ENCODE measurements at regions not wholly inside any gene's neighbourhood (a gene's known extent, or its start where the extent isn't known, plus 50 kb on each side); places are given as distances from the start of the nearest gene placed in this dataset.

- no peak overlapping the region for H3K27ac Mint-ChIP-seq
- H3K4me3 Mint-ChIP-seq: no peak overlapping the region
- H3K4me1 Mint-ChIP-seq (ENCODE audit: low read depth): peaks cover 33% of the 10 kb centered on the region
- no peaks in the 10 kb centered on the region for H3K36me3 Mint-ChIP-seq (ENCODE audit: low read depth)
- no peak for DNase-seq (ENCODE audit: low spot score)
- no peaks in the 10 kb centered on the region for H3K9me3 Mint-ChIP-seq
- peaks cover 56% of the 10 kb centered on the region for H3K27me3 Mint-ChIP-seq (ENCODE audit: low read depth)
Observed at GRCh38 chr13:99659866-99660554, 158.7 kb downstream of the TM9SF2 start.

GRCh38 chr13:99659226-99659625, 158.0 kb downstream of the TM9SF2 start:
- H3K4me1 Mint-ChIP-seq (ENCODE audit: low read depth): peaks cover 33% of the 10 kb centered on the region
- H3K27me3 Mint-ChIP-seq (ENCODE audit: low read depth): peaks cover 52% of the 10 kb centered on the region
- no peaks in the 10 kb centered on the region for H3K9me3 Mint-ChIP-seq
- H3K27ac Mint-ChIP-seq: no peak overlapping the region
- no peaks in the 10 kb centered on the region for H3K36me3 Mint-ChIP-seq (ENCODE audit: low read depth)
- H3K4me3 Mint-ChIP-seq: peak overlapping the region; percentile 82
- DNase-seq (ENCODE audit: low spot score): no peak

- H3K27ac Mint-ChIP-seq: no peak overlapping the region
- DNase-seq (ENCODE audit: low spot score): peak; percentile 11
- H3K27me3 Mint-ChIP-seq (ENCODE audit: low read depth): peaks cover 53% of the 10 kb centered on the region
- peak overlapping the region; percentile 82 for H3K4me3 Mint-ChIP-seq
- peaks cover 33% of the 10 kb centered on the region for H3K4me1 Mint-ChIP-seq (ENCODE audit: low read depth)
- H3K36me3 Mint-ChIP-seq (ENCODE audit: low read depth): no peaks in the 10 kb centered on the region
- no peaks in the 10 kb centered on the region for H3K9me3 Mint-ChIP-seq
Observed at GRCh38 chr13:99658261-99658991, 157.2 kb downstream of the TM9SF2 start.

DNA sequence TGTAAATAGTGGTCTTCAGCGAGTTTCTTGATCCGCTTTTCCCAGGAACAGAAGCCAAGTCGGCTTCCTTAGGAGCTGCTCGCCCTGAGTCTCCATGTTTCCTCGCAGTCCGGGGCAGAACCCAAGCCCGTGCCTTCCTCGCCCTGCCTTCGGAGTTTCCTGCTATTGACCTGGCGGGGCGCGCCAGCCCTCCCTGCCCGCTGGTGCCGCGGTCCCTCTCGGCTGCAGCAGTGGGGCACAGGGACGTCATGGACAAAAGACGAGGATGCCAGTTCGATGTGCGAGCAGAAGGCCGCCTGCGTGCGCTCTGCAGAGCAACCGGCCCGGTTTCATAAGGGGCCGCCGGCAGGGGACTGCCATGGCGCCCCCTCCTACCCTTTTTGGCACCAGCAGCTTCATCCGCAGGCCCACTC, 156.6 kb downstream of the TM9SF2 start:
- peaks cover 33% of the 10 kb centered on the region for H3K4me1 Mint-ChIP-seq (ENCODE audit: low read depth)
- no peak for DNase-seq (ENCODE audit: low spot score)
- H3K27ac Mint-ChIP-seq: peak overlapping the region; percentile 22
- peaks cover 52% of the 10 kb centered on the region for H3K27me3 Mint-ChIP-seq (ENCODE audit: low read depth)
- peak overlapping the region; percentile 82 for H3K4me3 Mint-ChIP-seq
- H3K9me3 Mint-ChIP-seq: no peaks in the 10 kb centered on the region
- no peaks in the 10 kb centered on the region for H3K36me3 Mint-ChIP-seq (ENCODE audit: low read depth)

- Mint-ChIP-seq H3K27me3 (ENCODE audit: low read depth) (peaks cover 46% of the 10 kb centered on the region), H3K27ac (peak overlapping the region; percentile 65), H3K4me1 (ENCODE audit: low read depth) (peaks cover 33% of the 10 kb centered on the region), H3K4me3 (peak overlapping the region; percentile 82), H3K9me3 (no peaks in the 10 kb centered on the region), H3K36me3 (ENCODE audit: low read depth) (no peaks in the 10 kb centered on the region)
- peak; percentile 29 for DNase-seq (ENCODE audit: low spot score)
Observed at GRCh38 chr13:99656844-99657381, 155.6 kb downstream of the TM9SF2 start.

GRCh38 chr13:99656092-99656745, 154.9 kb downstream of the TM9SF2 start:
- peaks cover 41% of the 10 kb centered on the region for H3K27me3 Mint-ChIP-seq (ENCODE audit: low read depth)
- peaks cover 33% of the 10 kb centered on the region for H3K4me1 Mint-ChIP-seq (ENCODE audit: low read depth)
- no peaks in the 10 kb centered on the region for H3K36me3 Mint-ChIP-seq (ENCODE audit: low read depth)

GRCh38 chr13:99655351-99656091, 154.2 kb downstream of the TM9SF2 start:
- Mint-ChIP-seq H3K36me3 (ENCODE audit: low read depth) (no peaks in the 10 kb centered on the region), H3K4me3 (no peak overlapping the region), H3K27me3 (ENCODE audit: low read depth) (peaks cover 40% of the 10 kb centered on the region), H3K4me1 (ENCODE audit: low read depth) (peaks cover 33% of the 10 kb centered on the region), H3K9me3 (no peaks in the 10 kb centered on the region), H3K27ac (no peak overlapping the region)
- DNase-seq (ENCODE audit: low spot score): peak; percentile 25

More at GRCh38 chr13:99656092-99656745, 154.9 kb downstream of the TM9SF2 start:
- Mint-ChIP-seq H3K4me3 (peak overlapping the region; percentile 82), H3K9me3 (no peaks in the 10 kb centered on the region), H3K27ac (peak overlapping the region; percentile 65)
- DNase-seq (ENCODE audit: low spot score): peak; percentile 67

DNA sequence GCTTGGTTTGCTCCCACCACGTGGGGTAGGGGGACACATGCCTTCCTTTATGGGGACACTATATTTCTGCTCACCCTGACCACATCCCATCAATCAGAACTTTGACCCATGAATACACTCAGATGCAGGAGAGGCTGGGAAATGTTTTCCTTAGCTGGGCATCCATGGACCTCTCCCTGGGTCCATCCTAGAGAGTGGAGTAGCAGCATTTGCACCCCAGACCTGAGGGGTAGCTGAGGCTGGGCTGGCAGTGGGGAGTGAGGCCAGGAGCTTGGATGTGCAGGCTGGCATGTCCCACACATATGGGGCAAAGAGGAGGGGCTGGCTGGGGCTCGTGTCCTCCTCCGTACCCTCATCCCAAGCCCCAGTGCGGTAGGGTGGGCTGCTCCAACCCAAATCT, 152.8 kb downstream of the TM9SF2 start:
- peaks cover 29% of the 10 kb centered on the region for H3K4me1 Mint-ChIP-seq (ENCODE audit: low read depth)
- DNase-seq (ENCODE audit: low spot score): no peak
- H3K27me3 Mint-ChIP-seq (ENCODE audit: low read depth): peaks cover 27% of the 10 kb centered on the region
- H3K36me3 Mint-ChIP-seq (ENCODE audit: low read depth): no peaks in the 10 kb centered on the region
- no peaks in the 10 kb centered on the region for H3K9me3 Mint-ChIP-seq
- H3K4me3 Mint-ChIP-seq: no peak overlapping the region
- H3K27ac Mint-ChIP-seq: no peak overlapping the region

DNA sequence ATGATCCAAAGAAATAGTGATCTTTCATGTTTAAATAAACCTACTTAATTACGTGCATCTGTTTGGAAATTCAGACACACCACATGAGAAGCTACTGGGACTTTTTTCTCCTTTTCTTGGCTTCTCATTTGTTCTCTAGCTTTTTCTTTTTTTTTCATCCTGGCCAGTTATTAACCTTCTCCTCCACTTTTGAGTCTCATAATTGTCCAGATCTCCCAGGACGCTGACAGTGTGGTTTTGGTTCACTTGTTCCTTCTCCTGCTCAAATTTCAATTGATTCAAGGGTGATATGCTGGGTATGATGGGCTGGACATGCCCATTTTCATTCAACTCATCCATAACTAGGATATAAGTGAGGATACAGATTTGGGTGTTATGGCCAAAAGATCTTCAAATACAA, 152.3 kb downstream of the TM9SF2 start:
- Mint-ChIP-seq H3K4me3 (no peak overlapping the region), H3K27ac (no peak overlapping the region), H3K9me3 (no peaks in the 10 kb centered on the region), H3K27me3 (ENCODE audit: low read depth) (peaks cover 22% of the 10 kb centered on the region), H3K4me1 (ENCODE audit: low read depth) (peaks cover 24% of the 10 kb centered on the region), H3K36me3 (ENCODE audit: low read depth) (no peaks in the 10 kb centered on the region)
- no peak for DNase-seq (ENCODE audit: low spot score)

GRCh38 chr13:99652901-99653300, 151.6 kb downstream of the TM9SF2 start:
- H3K27ac Mint-ChIP-seq: no peak overlapping the region
- no peak overlapping the region for H3K4me3 Mint-ChIP-seq
- H3K27me3 Mint-ChIP-seq (ENCODE audit: low read depth): peaks cover 21% of the 10 kb centered on the region
- no peaks in the 10 kb centered on the region for H3K9me3 Mint-ChIP-seq
- no peak for DNase-seq (ENCODE audit: low spot score)
- H3K4me1 Mint-ChIP-seq (ENCODE audit: low read depth): peaks cover 24% of the 10 kb centered on the region
- H3K36me3 Mint-ChIP-seq (ENCODE audit: low read depth): no peaks in the 10 kb centered on the region

- DNase-seq (ENCODE audit: low spot score): no peak
- Mint-ChIP-seq H3K27me3 (ENCODE audit: low read depth) (peaks cover 15% of the 10 kb centered on the region), H3K36me3 (ENCODE audit: low read depth) (no peaks in the 10 kb centered on the region), H3K4me3 (no peak overlapping the region), H3K9me3 (no peaks in the 10 kb centered on the region), H3K4me1 (ENCODE audit: low read depth) (peaks cover 18% of the 10 kb centered on the region), H3K27ac (no peak overlapping the region)
Observed at GRCh38 chr13:99652141-99652540, 150.9 kb downstream of the TM9SF2 start.

- no peak for DNase-seq (ENCODE audit: low spot score)
- H3K27me3 Mint-ChIP-seq (ENCODE audit: low read depth): peaks cover 15% of the 10 kb centered on the region
- H3K9me3 Mint-ChIP-seq: no peaks in the 10 kb centered on the region
- H3K4me3 Mint-ChIP-seq: no peak overlapping the region
- peaks cover 6% of the 10 kb centered on the region for H3K4me1 Mint-ChIP-seq (ENCODE audit: low read depth)
- no peak overlapping the region for H3K27ac Mint-ChIP-seq
- no peaks in the 10 kb centered on the region for H3K36me3 Mint-ChIP-seq (ENCODE audit: low read depth)
Observed at GRCh38 chr13:99651016-99651415, 149.7 kb downstream of the TM9SF2 start.

GRCh38 chr13:99650410-99650809, 149.1 kb downstream of the TM9SF2 start:
- Mint-ChIP-seq H3K27ac (no peak overlapping the region), H3K4me1 (ENCODE audit: low read depth) (peaks cover under 1% of the 10 kb centered on the region), H3K9me3 (no peaks in the 10 kb centered on the region), H3K27me3 (ENCODE audit: low read depth) (peaks cover 18% of the 10 kb centered on the region), H3K36me3 (ENCODE audit: low read depth) (no peaks in the 10 kb centered on the region), H3K4me3 (no peak overlapping the region)
- DNase-seq (ENCODE audit: low spot score): no peak
